ENCODE measurements at regions not wholly inside any gene's neighbourhood (a gene's known extent, or its start where the extent isn't known, plus 50 kb on each side); places are given as distances from the start of the nearest gene placed in this dataset.

GRCh38 chr2:160564591-160564990 lies 71.0 kb upstream of the RBMS1 start:
- Histone ChIP-seq H3K4me3 (no peak overlapping the region), H3K27ac (no peak overlapping the region)
- no peak for DNase-seq (ENCODE audit: low spot score)
- no peak for TF ChIP-seq CTCF (IDR thresholded peaks at IDR 0.05)

- Histone ChIP-seq H3K27ac (no peak overlapping the region), H3K4me3 (no peak overlapping the region)
- no peak for DNase-seq (ENCODE audit: low spot score)
- TF ChIP-seq CTCF (IDR thresholded peaks at IDR 0.05) = no peak
These were observed 71.7 kb upstream of the RBMS1 start for GRCh38 chr2:160565099-160565845.

GRCh38 chr2:160566717-160567116 lies 73.1 kb upstream of the RBMS1 start:
- no peak for DNase-seq (ENCODE audit: low spot score)
- H3K4me3 ChIP-seq = no peak overlapping the region
- H3K27ac ChIP-seq = no peak overlapping the region
- no peak for TF ChIP-seq CTCF (IDR thresholded peaks at IDR 0.05)

GRCh38 chr2:160568856-160569255 lies 75.2 kb upstream of the RBMS1 start:
- no peak for TF ChIP-seq CTCF (IDR thresholded peaks at IDR 0.05)
- H3K27ac ChIP-seq = no peak overlapping the region
- no peak overlapping the region for H3K4me3 ChIP-seq
- DNase-seq (ENCODE audit: low spot score) = no peak

GRCh38 chr2:160570376-160570775 lies 76.8 kb upstream of the RBMS1 start:
- no peak for DNase-seq (ENCODE audit: low spot score)
- Histone ChIP-seq H3K4me3 (no peak overlapping the region), H3K27ac (no peak overlapping the region)
- TF ChIP-seq CTCF (IDR thresholded peaks at IDR 0.05) = no peak

- Histone ChIP-seq H3K27ac (peak overlapping the region in 1 of 2 donors; percentile 6), H3K4me3 (no peak overlapping the region)
- TF ChIP-seq CTCF (IDR thresholded peaks at IDR 0.05) = no peak
- DNase-seq (ENCODE audit: low spot score) = no peak
These were observed 81.0 kb upstream of the RBMS1 start for GRCh38 chr2:160574468-160575140.

GRCh38 chr2:160575368-160575767 lies 81.8 kb upstream of the RBMS1 start:
- Histone ChIP-seq H3K27ac (peak overlapping the region; percentile 22 to 58), H3K4me3 (no peak overlapping the region)
- no peak for TF ChIP-seq CTCF (IDR thresholded peaks at IDR 0.05)
- no peak for DNase-seq (ENCODE audit: low spot score)

All from coronary artery (tissue), 2 donors.